ENCODE measurements at regions not wholly inside any gene's neighbourhood (a gene's known extent, or its start where the extent isn't known, plus 50 kb on each side); places are given as distances from the start of the nearest gene placed in this dataset.

GRCh38 chr2:76446872-76447271 is 736.2 kb upstream of the GCFC2 start:
- no peak for TF ChIP-seq POLR2A (IDR thresholded peaks at IDR 0.05)
- TF ChIP-seq CTCF (IDR thresholded peaks at IDR 0.05): no peak

Measured in uterus (tissue), 2 donors.